Gastroesophageal sphincter (tissue), 3 donors: ENCODE measurements at regions not wholly inside any gene's neighbourhood (a gene's known extent, or its start where the extent isn't known, plus 50 kb on each side); places are given as distances from the start of the nearest gene placed in this dataset.
"Not testable (repeated sequence)": the region's sequence is repeated elsewhere in the genome, so short reads cannot be mapped to it uniquely, and the experiment has no call there.

Source experiments
- POLR2A ChIP-seq, 2 donors: fragments of 450-650 bp; IDR thresholded peaks; one replicate each; pipeline ENCODE4 v1.6.1; 2017; ENCODE audit warnings: antibody characterized with exemption in 2 of 2, mild to moderate bottlenecking in 2 of 2, moderate library complexity in 1 of 2
- POLR2AphosphoS5 ChIP-seq: sonication (generic); formaldehyde crosslinking; IDR thresholded peaks from one replicate; pipeline ENCODE4 v1.6.1; 2017; ENCODE audit warnings: antibody characterized with exemption
- TF ChIP-seq, protein P1 (sequence below), 4 experiments: fragments of 200-600 bp in 2 of 4; fragments of 450-650 bp in 2 of 4; sonication (generic) in 1 of 4; IDR thresholded peaks; one replicate each; pipeline ENCODE4 v1.5.1; 2017 to 2019; ENCODE audit warnings: antibody characterized with exemption in 4 of 4, mild to moderate bottlenecking in 2 of 4, moderate library complexity in 2 of 4

DNA sequence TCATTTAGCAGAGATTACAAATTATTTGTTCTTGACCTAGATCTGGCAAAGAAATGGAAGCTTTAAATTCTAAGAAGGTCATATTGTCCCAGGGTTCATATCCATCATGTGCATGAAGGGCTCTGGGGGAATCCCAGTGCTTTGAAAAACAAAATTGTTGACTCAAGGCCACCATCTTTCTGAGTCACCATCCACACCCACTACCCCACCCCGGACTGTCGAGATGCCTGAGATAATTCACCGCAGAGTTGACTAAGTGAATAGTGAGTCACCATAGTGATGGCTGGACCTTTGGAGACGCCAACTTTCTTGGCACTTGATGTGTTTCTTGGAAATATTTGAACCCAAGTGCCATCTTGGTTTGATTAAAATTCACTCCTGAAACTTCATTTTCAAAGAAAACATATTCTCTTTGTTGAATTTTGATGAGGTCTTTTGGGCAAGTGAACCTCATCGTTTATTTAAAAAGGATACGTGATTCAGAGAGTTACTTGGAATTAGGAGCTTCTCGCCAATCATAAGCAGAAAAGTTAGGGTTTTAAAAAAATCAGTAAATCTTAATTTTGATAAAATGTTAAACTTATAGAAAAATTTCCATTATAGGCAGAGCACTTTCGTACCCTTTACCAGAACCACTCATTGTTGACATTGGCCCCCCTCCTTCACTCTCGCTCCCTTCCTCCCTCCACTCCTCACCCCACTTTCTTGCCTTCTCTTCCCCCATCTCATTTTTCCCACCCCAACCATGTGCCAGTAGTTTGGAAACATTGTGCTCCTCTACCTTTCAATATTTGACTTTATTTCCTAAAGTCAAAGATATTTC is 53.0 kb upstream of the LYZL2 start:
- TF ChIP-seq, protein P1, sequence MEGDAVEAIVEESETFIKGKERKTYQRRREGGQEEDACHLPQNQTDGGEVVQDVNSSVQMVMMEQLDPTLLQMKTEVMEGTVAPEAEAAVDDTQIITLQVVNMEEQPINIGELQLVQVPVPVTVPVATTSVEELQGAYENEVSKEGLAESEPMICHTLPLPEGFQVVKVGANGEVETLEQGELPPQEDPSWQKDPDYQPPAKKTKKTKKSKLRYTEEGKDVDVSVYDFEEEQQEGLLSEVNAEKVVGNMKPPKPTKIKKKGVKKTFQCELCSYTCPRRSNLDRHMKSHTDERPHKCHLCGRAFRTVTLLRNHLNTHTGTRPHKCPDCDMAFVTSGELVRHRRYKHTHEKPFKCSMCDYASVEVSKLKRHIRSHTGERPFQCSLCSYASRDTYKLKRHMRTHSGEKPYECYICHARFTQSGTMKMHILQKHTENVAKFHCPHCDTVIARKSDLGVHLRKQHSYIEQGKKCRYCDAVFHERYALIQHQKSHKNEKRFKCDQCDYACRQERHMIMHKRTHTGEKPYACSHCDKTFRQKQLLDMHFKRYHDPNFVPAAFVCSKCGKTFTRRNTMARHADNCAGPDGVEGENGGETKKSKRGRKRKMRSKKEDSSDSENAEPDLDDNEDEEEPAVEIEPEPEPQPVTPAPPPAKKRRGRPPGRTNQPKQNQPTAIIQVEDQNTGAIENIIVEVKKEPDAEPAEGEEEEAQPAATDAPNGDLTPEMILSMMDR (IDR thresholded peaks at IDR 0.05), result not testable (repeated sequence)
- TF ChIP-seq POLR2A (IDR thresholded peaks at IDR 0.05); POLR2AphosphoS5: not testable (repeated sequence)
